ENCODE measurements at regions not wholly inside any gene's neighbourhood (a gene's known extent, or its start where the extent isn't known, plus 50 kb on each side); places are given as distances from the start of the nearest gene placed in this dataset.

DNA sequence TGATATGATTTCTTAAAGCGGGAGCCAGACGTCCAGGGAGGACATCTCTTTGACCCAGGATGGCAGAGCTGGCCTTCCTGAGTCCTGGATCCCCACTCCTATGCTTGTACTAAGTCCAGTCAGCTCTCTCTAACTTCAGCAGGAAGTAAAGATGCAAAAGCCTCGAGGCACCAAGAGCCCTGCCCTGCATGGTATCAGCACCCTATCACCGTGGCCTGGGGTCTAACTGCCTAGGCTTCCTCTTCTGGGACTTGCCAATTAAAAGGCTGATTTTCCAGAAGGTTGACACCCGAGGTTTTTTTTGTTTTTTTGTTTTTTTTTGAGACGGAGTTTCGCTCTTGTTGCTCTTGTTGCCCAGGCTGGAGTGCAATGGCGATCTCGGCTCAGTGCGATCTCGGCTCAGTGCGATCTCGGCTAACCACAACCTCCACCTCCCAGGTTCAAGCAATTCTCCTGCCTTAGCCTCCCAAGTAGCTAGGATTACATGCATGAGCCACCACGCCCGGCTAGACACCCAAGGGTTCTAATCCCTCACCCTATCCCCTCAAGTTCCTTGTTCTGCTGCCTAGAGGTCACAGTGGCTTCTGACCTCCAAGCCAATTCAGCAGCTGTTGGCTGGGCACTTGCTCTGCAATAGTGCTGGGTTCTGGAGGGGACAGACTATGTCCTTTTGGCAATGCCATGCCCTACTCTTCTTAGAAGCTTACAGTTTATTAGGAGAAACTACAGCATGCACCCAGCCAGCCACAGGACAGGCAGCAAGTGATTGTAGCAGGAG is 50.6 kb upstream of the FTH1 start:
- DNase-seq (ENCODE audit: unreplicated experiment) = no peak
- no peaks in the 10 kb centered on the region for H3K27me3 Mint-ChIP-seq (ENCODE audit: insufficient read depth, unreplicated experiment)
- ChIA-PET CTCF (interaction anchor here (0.7 kb wide), 1 partner anchor 70 kb away, joined by 3 read pairs; no protein-coding TSS in a partner anchor), POLR2A (interaction anchor here (0.8 to 1.4 kb wide), 3 partner anchors 27 to 49 kb away, joined by 3 to 5 read pairs (median 5); no protein-coding TSS in a partner anchor)
- intact Hi-C loops (cut with micrococcal nuclease) = no loop called here
- BruUV-seq (replicated peaks) = no TSS peak
- H3K4me1 Mint-ChIP-seq (ENCODE audit: insufficient read depth, unreplicated experiment) = peaks cover 24% of the 10 kb centered on the region
- no peak overlapping the region for H3K4me3 Mint-ChIP-seq (ENCODE audit: unreplicated experiment)
- no peak overlapping the region for H3K27ac Mint-ChIP-seq (ENCODE audit: low read depth, unreplicated experiment)
- no peaks in the 10 kb centered on the region for H3K9me3 Mint-ChIP-seq (ENCODE audit: unreplicated experiment)
- TF ChIP-seq, protein P1, sequence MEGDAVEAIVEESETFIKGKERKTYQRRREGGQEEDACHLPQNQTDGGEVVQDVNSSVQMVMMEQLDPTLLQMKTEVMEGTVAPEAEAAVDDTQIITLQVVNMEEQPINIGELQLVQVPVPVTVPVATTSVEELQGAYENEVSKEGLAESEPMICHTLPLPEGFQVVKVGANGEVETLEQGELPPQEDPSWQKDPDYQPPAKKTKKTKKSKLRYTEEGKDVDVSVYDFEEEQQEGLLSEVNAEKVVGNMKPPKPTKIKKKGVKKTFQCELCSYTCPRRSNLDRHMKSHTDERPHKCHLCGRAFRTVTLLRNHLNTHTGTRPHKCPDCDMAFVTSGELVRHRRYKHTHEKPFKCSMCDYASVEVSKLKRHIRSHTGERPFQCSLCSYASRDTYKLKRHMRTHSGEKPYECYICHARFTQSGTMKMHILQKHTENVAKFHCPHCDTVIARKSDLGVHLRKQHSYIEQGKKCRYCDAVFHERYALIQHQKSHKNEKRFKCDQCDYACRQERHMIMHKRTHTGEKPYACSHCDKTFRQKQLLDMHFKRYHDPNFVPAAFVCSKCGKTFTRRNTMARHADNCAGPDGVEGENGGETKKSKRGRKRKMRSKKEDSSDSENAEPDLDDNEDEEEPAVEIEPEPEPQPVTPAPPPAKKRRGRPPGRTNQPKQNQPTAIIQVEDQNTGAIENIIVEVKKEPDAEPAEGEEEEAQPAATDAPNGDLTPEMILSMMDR (IDR thresholded peaks at IDR 0.05; ENCODE audit: unreplicated experiment) = no peak
- peaks cover 4% of the 10 kb centered on the region for H3K36me3 Mint-ChIP-seq (ENCODE audit: insufficient read depth, unreplicated experiment)

Data from MCF 10A (cell line).